CD4-positive, alpha-beta T cell treated with Interleukin-2 at 100 ng/mL for 4 hours (primary cell): ENCODE measurements at regions not wholly inside any gene's neighbourhood (a gene's known extent, or its start where the extent isn't known, plus 50 kb on each side); places are given as distances from the start of the nearest gene placed in this dataset.

Experiments
- DNase-seq: peaks from one replicate; pipeline ENCODE4 v3.0.0-alpha.2; 2020; ENCODE audit warnings: low spot score

- DNase-seq, result no peak
Observed at GRCh38 chr1:194534784-194535183, 1348.4 kb upstream of the B3GALT2 start.

- DNase-seq, result no peak
Observed at GRCh38 chr1:194533641-194534040, 1347.2 kb upstream of the B3GALT2 start.

- DNase-seq, result no peak
Observed at GRCh38 chr1:194517567-194517966, 1331.2 kb upstream of the B3GALT2 start.

- DNase-seq, result no peak
Observed at GRCh38 chr1:194515916-194516315, 1329.5 kb upstream of the B3GALT2 start.

- DNase-seq, result no peak
Observed at GRCh38 chr1:194512957-194513356, 1326.5 kb upstream of the B3GALT2 start.

GRCh38 chr1:194512345-194512744 is 1325.9 kb upstream of the B3GALT2 start:
- DNase-seq, result no peak

- DNase-seq, result no peak
Observed at GRCh38 chr1:194503209-194503608, 1316.8 kb upstream of the B3GALT2 start.

GRCh38 chr1:194495434-194495833 is 1309.0 kb upstream of the B3GALT2 start:
- no peak for DNase-seq

- DNase-seq, result no peak
Observed at GRCh38 chr1:194487172-194487571, 1300.8 kb upstream of the B3GALT2 start.

GRCh38 chr1:194485432-194485831 is 1299.0 kb upstream of the B3GALT2 start:
- no peak for DNase-seq

- no peak for DNase-seq
Observed at GRCh38 chr1:194478731-194479130, 1292.3 kb upstream of the B3GALT2 start.

- DNase-seq, result no peak
Observed at GRCh38 chr1:194477908-194478307, 1291.5 kb upstream of the B3GALT2 start.

- no peak for DNase-seq
Observed at GRCh38 chr1:194476872-194477271, 1290.5 kb upstream of the B3GALT2 start.

- DNase-seq, result no peak
Observed at GRCh38 chr1:194476351-194476750, 1289.9 kb upstream of the B3GALT2 start.

GRCh38 chr1:194474701-194475100 is 1288.3 kb upstream of the B3GALT2 start:
- no peak for DNase-seq

- no peak for DNase-seq
Observed at GRCh38 chr1:194473766-194474165, 1287.4 kb upstream of the B3GALT2 start.

- DNase-seq, result no peak
Observed at GRCh38 chr1:194469282-194469681, 1282.9 kb upstream of the B3GALT2 start.

GRCh38 chr1:194466706-194467105 is 1280.3 kb upstream of the B3GALT2 start:
- no peak for DNase-seq

- DNase-seq, result no peak
Observed at GRCh38 chr1:194447636-194448035, 1261.2 kb upstream of the B3GALT2 start.

GRCh38 chr1:194445244-194445643 is 1258.8 kb upstream of the B3GALT2 start:
- DNase-seq, result no peak

GRCh38 chr1:194442901-194443575 is 1256.6 kb upstream of the B3GALT2 start:
- DNase-seq, result no peak

- DNase-seq, result no peak
Observed at GRCh38 chr1:194437135-194437534, 1250.7 kb upstream of the B3GALT2 start.

- no peak for DNase-seq
Observed at GRCh38 chr1:194431121-194431520, 1244.7 kb upstream of the B3GALT2 start.

- no peak for DNase-seq
Observed at GRCh38 chr1:194420706-194421105, 1234.3 kb upstream of the B3GALT2 start.
